Ovary (tissue), 7 donors: ENCODE measurements at regions not wholly inside any gene's neighbourhood (a gene's known extent, or its start where the extent isn't known, plus 50 kb on each side); places are given as distances from the start of the nearest gene placed in this dataset.

Experiments
- DNase-seq, 5 donors: peaks; one replicate each; pipeline ENCODE4 v3.0.0-alpha.2; 2019 to 2020
- H3K27ac ChIP-seq, 2 donors: fragments of 200-600 bp; one replicate each; pipeline versions ENCODE4 v1.5.1 to v1.8.0; 2019 to 2022
- H3K27me3 ChIP-seq: fragments of 200-600 bp; one replicate; pipeline ENCODE4 v1.8.0; 2022
- H3K36me3 ChIP-seq: fragments of 200-600 bp; sonication (generic); one replicate; pipeline ENCODE4 v1.5.1; 2019
- H3K4me1 ChIP-seq: one replicate; pipeline ENCODE4 v1.8.1; 2013; ENCODE audit warnings: mild to moderate bottlenecking, moderate library complexity; ENCODE audit not compliant: insufficient read depth
- H3K4me3 ChIP-seq: fragments of 200-600 bp; sonication (generic); one replicate; pipeline ENCODE4 v1.5.1; 2017
- H3K9me3 ChIP-seq, 2 donors: fragments of 200-600 bp in 1 of 2; sonication (generic) in 1 of 2; one replicate each; pipeline versions ENCODE4 v1.5.1 to v1.8.1; 2013 to 2019; ENCODE audit warnings: mild to moderate bottlenecking in 1 of 2, moderate library complexity in 1 of 2
- EP300 ChIP-seq: sonication (generic); formaldehyde crosslinking; IDR thresholded peaks from one replicate; pipeline ENCODE4 v1.6.1; 2017; ENCODE audit warnings: antibody characterized with exemption
- POLR2A ChIP-seq: fragments of 450-650 bp; IDR thresholded peaks from one replicate; pipeline ENCODE4 v1.6.1; 2017; ENCODE audit warnings: antibody characterized with exemption, mild to moderate bottlenecking, moderate library complexity
- WGBS, 3 donors: extraction: QIAGEN DNeasy Blood & Tissue Kit in 1 of 3; methylation state at CpG; one replicate each; pipeline versions ENCODE4 v1.1.5 to v1.1.7; 2013 to 2017; 5-methylcytosine and 5-hydroxymethylcytosine counted together
- intact Hi-C, 4 donors: fragments of 100-400 bp; cut with DNase I; formaldehyde crosslinking; loops; one replicate each; pipeline versions ENCODE4 v1.11.0 to v1.15.1; 2022 to 2023
- TF ChIP-seq, protein P1 (sequence below), 3 donors: fragments of 450-650 bp in 2 of 3; fragments of 200-600 bp in 1 of 3; IDR thresholded peaks; one replicate each; pipeline versions ENCODE4 v1.5.1 to v1.8.0; 2016 to 2022; ENCODE audit warnings: antibody characterized with exemption in 3 of 3, mild to moderate bottlenecking in 1 of 3
- donor health status: DM: no; HTN: no; CAD: no; lungs with moderate emphysema.
- donor health status: DM: no; HTN: no; CAD: no.
- donor health status: Bipolar disorder and iron deficiency.
- donor health status: DM: no; HTN: no; CAD: no.
- donor health status: DM: yes; HTN: yes; CAD: no.

DNA sequence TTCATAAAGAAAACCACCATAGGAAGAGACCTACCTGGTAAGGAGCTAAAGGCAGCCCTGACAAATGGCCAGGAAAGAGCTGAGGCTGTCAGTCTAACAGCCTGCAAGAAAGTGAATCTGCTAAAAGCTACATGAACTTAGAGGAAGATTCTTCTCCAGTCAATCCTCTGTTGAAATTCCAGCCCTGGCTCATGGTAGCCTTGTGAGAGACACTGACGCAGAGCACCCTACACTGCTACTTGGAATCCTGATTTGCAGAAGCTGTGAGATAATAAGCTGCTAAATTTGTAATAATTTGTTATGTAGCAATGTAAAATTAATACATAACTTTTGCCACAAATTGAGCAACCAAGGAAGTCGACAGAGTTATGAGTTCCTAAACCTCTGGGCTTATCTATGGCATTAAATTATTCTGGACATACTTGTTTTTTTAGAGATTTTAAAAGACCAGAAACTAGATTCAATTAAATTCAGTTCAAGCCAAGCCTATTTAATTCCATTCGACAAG is 257.0 kb downstream of the ETNK1 start:
- Histone ChIP-seq H3K36me3 (no peaks in the 10 kb centered on the region), H3K27ac (no peak overlapping the region), H3K27me3 (no peaks in the 10 kb centered on the region), H3K4me1 (no peaks in the 10 kb centered on the region), H3K9me3 (no peaks in the 10 kb centered on the region), H3K4me3 (no peak overlapping the region)
- WGBS, 3 donors = 13 to 19% (median 18%) methylated on average over 3 of the region's 3 CpGs
- no peak for TF ChIP-seq POLR2A
- TF ChIP-seq EP300 = no peak
- TF ChIP-seq, protein P1, sequence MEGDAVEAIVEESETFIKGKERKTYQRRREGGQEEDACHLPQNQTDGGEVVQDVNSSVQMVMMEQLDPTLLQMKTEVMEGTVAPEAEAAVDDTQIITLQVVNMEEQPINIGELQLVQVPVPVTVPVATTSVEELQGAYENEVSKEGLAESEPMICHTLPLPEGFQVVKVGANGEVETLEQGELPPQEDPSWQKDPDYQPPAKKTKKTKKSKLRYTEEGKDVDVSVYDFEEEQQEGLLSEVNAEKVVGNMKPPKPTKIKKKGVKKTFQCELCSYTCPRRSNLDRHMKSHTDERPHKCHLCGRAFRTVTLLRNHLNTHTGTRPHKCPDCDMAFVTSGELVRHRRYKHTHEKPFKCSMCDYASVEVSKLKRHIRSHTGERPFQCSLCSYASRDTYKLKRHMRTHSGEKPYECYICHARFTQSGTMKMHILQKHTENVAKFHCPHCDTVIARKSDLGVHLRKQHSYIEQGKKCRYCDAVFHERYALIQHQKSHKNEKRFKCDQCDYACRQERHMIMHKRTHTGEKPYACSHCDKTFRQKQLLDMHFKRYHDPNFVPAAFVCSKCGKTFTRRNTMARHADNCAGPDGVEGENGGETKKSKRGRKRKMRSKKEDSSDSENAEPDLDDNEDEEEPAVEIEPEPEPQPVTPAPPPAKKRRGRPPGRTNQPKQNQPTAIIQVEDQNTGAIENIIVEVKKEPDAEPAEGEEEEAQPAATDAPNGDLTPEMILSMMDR (IDR thresholded peaks at IDR 0.05) = no peak
- intact Hi-C loops = no loop called here
- DNase-seq = no peak

DNA sequence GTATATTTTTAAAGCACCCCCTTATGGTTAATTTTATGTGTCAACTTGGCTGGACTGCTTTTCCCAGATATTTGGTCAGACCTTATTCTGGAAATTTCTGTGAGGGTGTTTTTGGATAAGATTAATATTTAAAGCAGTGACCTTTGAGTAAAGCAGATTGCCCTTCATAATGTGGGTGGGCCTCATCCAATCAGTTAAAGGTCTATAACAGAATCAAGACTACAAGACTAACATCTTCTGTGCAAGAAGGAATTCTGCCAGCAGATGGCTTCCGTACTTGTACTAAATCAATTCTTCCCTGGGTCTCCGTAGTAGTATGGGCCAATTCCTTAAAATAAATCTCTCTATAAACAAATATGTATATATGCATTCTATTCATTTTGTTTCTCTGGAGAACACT is 257.6 kb downstream of the ETNK1 start:
- H3K27me3 ChIP-seq = no peaks in the 10 kb centered on the region
- H3K36me3 ChIP-seq = no peaks in the 10 kb centered on the region
- 51 to 73% (median 69%) methylated on average over 2 of the region's 2 CpGs for WGBS, 3 donors
- intact Hi-C loops = no loop called here
- H3K9me3 ChIP-seq = no peaks in the 10 kb centered on the region
- no peak for TF ChIP-seq POLR2A
- TF ChIP-seq, protein P1 (IDR thresholded peaks at IDR 0.05) = no peak
- TF ChIP-seq EP300 = no peak
- DNase-seq = no peak
- no peak overlapping the region for H3K4me3 ChIP-seq
- no peaks in the 10 kb centered on the region for H3K4me1 ChIP-seq
- H3K27ac ChIP-seq = no peak overlapping the region

DNA sequence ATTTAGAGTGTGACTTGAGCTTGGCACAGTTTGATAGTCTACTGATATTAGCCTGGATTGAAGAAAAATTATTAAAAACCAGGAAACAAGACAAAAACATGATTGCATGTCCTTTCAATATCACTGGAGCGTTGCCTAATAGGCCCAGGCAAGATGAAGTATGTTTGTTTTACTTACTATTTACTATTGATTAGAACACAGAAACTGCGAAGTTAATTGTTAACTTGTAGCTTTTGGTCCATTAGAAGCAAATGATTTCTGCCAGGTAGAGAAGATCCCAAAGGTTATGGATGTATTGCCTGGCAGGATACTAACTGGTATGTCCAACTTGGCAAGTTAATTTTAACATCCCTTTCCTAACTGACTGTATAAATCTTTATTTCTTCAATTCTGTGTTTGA is 268.9 kb downstream of the ETNK1 start:
- H3K4me1 ChIP-seq = no peaks in the 10 kb centered on the region
- no peak overlapping the region for H3K27ac ChIP-seq
- H3K9me3 ChIP-seq = no peaks in the 10 kb centered on the region
- intact Hi-C loops = no loop called here
- TF ChIP-seq, protein P1 (IDR thresholded peaks at IDR 0.05) = no peak
- no peak for TF ChIP-seq POLR2A
- no peak for TF ChIP-seq EP300
- no peak for DNase-seq
- 62 to 91% (median 67%) methylated on average over 2 of the region's 2 CpGs for WGBS, 3 donors
- H3K27me3 ChIP-seq = no peaks in the 10 kb centered on the region
- H3K36me3 ChIP-seq = no peaks in the 10 kb centered on the region
- H3K4me3 ChIP-seq = no peak overlapping the region

- TF ChIP-seq POLR2A (no peak), EP300 (no peak)
- TF ChIP-seq, protein P1 (IDR thresholded peaks at IDR 0.05) = no peak
- Histone ChIP-seq H3K27me3 (no peaks in the 10 kb centered on the region), H3K36me3 (no peaks in the 10 kb centered on the region), H3K27ac (no peak overlapping the region), H3K4me3 (no peak overlapping the region), H3K9me3 (no peaks in the 10 kb centered on the region), H3K4me1 (no peaks in the 10 kb centered on the region)
- 84 to 85% (median 85%) methylated on average over 4 of the region's 4 CpGs for WGBS, 3 donors
- intact Hi-C loops = no loop called here
- DNase-seq = no peak
Measured at GRCh38 chr12:22899184-22899583, 274.2 kb downstream of the ETNK1 start.
